SK-N-SH (cell line): ENCODE measurements at regions not wholly inside any gene's neighbourhood (a gene's known extent, or its start where the extent isn't known, plus 50 kb on each side); places are given as distances from the start of the nearest gene placed in this dataset.

ENCODE experiments used
- CTCF ChIP-seq: fragments of 200-600 bp; sonication (generic); IDR thresholded peaks from 2 replicates; pipeline ENCODE4 v1.6.1; 2017; ENCODE audit warnings: antibody characterized with exemption, mild to moderate bottlenecking, moderate library complexity
- EP300 ChIP-seq, 2 experiments: IDR thresholded peaks; 2 replicates each; pipeline versions ENCODE4 v1.4.0 to v1.6.1; 2012; ENCODE audit warnings: borderline replicate concordance in 1 of 2, low read depth in 1 of 2, low read length in 1 of 2
- FOXM1 ChIP-seq: IDR thresholded peaks from 2 replicates; pipeline ENCODE4 v1.4.0; 2012; ENCODE audit warnings: low read depth, mild to moderate bottlenecking
- GABPA ChIP-seq: IDR thresholded peaks from 2 replicates; pipeline ENCODE4 v1.4.0; 2012; ENCODE audit warnings: low read depth, mild to moderate bottlenecking
- JUND ChIP-seq: IDR thresholded peaks from 2 replicates; pipeline ENCODE4 v1.4.0; 2012
- MEF2A ChIP-seq: IDR thresholded peaks from 2 replicates; pipeline ENCODE4 v1.4.0; 2012; ENCODE audit warnings: low read depth, borderline replicate concordance
- NFIC ChIP-seq: IDR thresholded peaks from 2 replicates; pipeline ENCODE4 v1.4.0; 2012; ENCODE audit warnings: borderline replicate concordance
- NRF1 ChIP-seq: IDR thresholded peaks from 2 replicates; pipeline ENCODE4 v1.6.1; 2012; ENCODE audit warnings: low read depth, mild to moderate bottlenecking, low read length
- RAD21 ChIP-seq: IDR thresholded peaks from 2 replicates; pipeline ENCODE4 v1.6.1; 2012; ENCODE audit warnings: mild to moderate bottlenecking, low read length
- REST ChIP-seq: IDR thresholded peaks from 2 replicates; pipeline ENCODE4 v1.6.1; 2012; ENCODE audit warnings: mild to moderate bottlenecking, low read depth, low read length, moderate library complexity
- RFX5 ChIP-seq: IDR thresholded peaks from 2 replicates; pipeline ENCODE4 v1.6.1; 2012; ENCODE audit warnings: mild to moderate bottlenecking, improper control_type of control experiment, low read length
- TCF12 ChIP-seq: IDR thresholded peaks from 2 replicates; pipeline ENCODE4 v1.4.0; 2012
- YY1 ChIP-seq: IDR thresholded peaks from 2 replicates; pipeline ENCODE4 v1.4.0; 2012; ENCODE audit warnings: low read depth, mild to moderate bottlenecking

DNA sequence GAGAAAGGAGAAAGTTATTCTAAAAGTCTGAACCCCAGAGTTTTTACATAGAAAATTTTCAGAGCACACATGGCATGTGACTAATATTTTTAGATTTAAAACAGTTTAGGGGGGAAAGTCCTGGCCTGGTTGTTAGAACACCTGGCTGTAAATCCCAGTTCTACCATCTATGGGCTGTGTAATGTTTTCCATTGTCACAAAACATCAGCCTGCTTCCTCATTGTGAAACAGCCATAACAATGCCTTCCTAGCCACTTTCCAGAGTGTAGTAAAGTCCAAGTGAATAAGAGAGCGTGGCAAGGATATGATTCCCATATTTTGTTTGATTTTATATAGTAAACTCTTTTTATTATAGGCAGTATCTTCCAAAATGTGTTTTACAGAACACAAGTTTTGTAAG is 310.0 kb upstream of the DCN start:
- no peak for TF ChIP-seq FOXM1
- TF ChIP-seq CTCF, result no peak
- no peak for TF ChIP-seq NFIC
- no peak for TF ChIP-seq EP300 (IDR thresholded peaks at IDR 0.05; ENCODE audit: borderline replicate concordance in 1 of 2, low read depth in 1 of 2, low read length in 1 of 2)
- TF ChIP-seq TCF12, result no peak
- no peak for TF ChIP-seq JUND
- no peak for TF ChIP-seq RFX5
- no peak for TF ChIP-seq GABPA
- TF ChIP-seq RAD21, result no peak
- no peak for TF ChIP-seq YY1
- no peak for TF ChIP-seq NRF1
- no peak for TF ChIP-seq MEF2A
- TF ChIP-seq REST, result no peak
